HG02642 (cell line): ENCODE measurements at regions not wholly inside any gene's neighbourhood (a gene's known extent, or its start where the extent isn't known, plus 50 kb on each side); places are given as distances from the start of the nearest gene placed in this dataset.
"Not testable (repeated sequence)": the region's sequence is repeated elsewhere in the genome, so short reads cannot be mapped to it uniquely, and the experiment has no call there.

Experiments
- ATAC-seq: cut with Tn5 transposase; IDR thresholded peaks from one replicate; pipeline ENCODE4 v1.9.1; 2021; ENCODE audit warnings: mild to moderate bottlenecking; ENCODE audit not compliant: unreplicated experiment, poor library complexity

- ATAC-seq = no peak
These were observed 143.5 kb upstream of the GHITM start for GRCh38 chr10:83995738-83996331.

DNA sequence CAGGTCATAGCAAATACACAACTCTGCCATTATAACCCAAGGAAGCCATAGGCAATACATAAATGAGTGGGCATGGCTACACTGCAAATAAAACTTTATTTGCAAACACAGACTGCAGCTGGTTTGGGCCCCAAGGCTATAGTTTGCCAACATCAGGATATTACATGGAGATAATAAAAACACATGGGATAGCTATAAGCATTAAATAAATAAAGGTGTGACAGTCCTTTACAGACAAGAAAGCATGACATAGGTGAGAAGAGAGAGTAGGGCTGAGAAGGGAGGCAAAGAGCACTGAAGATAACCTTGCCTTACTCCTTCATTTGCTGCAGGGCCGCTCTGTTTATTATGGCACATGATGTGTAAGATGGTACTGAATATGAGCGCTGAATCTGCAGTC, 135.1 kb upstream of the GHITM start:
- ATAC-seq = no peak

GRCh38 chr10:84005403-84005802, 133.9 kb upstream of the GHITM start:
- ATAC-seq = no peak

DNA sequence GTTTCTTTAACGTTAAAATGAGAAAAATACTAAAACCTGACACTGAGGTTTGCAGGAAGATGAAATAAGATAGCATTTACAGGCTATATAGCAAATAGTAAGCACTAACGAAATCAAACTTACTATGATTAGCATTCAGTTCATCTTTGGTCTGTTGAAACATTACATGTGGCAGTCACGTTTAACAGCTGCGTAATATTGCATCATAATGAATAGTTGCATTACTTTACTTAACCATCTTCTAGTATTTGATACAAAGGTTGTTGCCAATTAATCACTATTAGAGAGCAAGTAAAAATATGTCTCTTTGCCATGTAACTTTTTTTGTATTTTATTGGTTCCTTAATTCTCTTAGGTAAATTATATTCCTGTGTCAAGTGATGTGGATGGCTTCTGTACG, 131.8 kb upstream of the GHITM start:
- no peak for ATAC-seq

- ATAC-seq = peak; percentile 62
These were observed 130.4 kb upstream of the GHITM start for GRCh38 chr10:84008878-84009277.

DNA sequence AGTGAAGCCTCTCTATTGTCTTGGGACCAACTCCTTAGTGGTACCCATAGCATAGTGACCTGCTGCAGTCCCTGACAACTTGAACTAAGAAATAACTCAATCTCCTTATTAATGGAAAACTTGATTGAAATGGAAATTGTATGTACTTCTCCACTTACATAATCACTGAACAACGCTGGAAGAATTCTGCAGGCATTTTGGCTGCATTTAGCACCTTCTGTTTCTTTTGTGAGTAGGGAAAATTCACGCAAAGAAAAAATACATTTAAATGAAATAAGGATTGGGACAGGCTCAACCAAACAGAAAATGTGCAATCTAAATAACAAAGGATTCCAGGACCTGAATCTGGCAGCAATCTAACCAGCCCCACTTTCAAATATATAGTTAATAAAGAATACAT, 126.9 kb upstream of the GHITM start:
- ATAC-seq = no peak

GRCh38 chr10:84012831-84013458, 126.4 kb upstream of the GHITM start:
- ATAC-seq = peak; percentile 99

DNA sequence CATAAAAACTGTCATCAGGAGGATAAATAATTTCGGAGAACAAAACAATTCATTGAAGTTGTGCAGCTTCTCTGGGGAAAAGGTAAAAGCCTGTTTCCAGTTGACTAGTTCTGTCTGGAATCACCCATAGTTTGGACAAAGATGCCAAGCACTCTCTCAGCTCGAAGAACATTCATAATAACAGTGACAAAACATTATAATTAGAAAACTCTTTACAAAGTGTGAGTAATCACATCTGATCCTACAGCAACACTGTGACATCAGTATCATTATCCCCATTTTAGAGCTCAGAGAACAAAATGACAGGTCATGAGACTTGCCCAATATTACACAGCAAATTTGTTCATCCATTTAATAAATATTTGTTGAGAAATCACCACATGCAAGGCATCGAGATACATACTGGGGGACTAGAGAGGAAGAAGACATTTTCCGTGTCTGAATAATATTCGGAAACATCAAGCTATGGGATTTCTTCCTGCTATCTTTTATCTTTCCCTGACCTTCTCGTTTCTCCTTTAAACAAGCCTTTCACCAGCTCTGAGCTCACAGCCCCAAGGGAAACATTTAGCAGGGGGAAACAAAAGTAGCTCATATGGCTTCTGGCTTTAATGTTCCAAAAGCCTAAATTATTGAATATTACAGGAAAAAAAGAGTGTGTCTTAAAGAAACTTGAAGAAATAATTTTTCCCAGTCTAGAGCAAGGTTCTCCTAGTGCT, 123.3 kb upstream of the GHITM start:
- no peak for ATAC-seq

DNA sequence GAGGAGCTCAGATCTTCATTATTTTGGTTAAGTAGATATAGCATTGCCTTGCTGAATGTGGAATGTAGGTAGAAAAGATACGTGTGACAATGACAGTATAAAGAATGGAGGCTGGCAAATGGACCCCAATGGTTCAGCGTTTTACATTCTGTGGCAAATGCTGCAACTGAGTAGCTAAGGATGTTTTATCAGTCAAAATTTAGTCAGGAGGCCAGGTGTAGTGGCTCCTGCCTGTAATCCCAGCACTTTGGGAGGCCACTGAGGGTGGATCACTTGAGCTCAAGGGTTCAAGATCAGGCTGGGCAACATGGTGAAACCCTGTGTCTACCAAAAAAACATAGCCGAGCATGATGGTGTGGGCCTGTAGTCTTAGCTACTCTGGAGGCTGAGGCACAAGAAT, 120.5 kb upstream of the GHITM start:
- ATAC-seq = no peak

DNA sequence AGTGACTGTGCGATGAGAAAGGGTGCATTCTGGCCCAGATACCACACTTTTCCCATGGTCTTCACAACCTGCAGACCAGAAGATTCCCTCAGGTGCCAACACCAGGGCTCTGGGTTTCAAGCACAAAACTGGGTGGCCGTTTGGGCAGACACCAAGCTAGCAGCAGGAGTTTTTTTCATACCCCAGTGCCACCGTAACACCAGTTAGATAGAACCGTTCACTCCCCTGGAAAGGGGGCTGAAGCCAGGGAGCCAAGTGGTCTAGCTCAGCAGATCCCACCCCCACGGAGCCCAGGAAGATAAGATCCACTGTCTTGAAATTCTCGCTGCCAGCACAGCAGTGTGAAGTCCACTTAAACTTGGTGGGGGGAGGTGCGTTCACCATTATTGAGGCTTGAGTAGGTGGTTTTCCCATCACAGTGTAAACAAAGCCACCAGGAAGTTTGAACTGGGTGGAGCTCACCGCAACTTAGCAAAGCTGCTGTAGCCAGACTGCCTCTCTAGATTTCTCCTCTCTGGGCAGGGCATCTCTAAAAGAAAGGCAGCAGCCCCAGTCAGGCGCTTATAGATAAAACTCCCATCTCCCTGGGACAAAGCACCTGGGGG, 119.4 kb upstream of the GHITM start:
- ATAC-seq = not testable (repeated sequence)

DNA sequence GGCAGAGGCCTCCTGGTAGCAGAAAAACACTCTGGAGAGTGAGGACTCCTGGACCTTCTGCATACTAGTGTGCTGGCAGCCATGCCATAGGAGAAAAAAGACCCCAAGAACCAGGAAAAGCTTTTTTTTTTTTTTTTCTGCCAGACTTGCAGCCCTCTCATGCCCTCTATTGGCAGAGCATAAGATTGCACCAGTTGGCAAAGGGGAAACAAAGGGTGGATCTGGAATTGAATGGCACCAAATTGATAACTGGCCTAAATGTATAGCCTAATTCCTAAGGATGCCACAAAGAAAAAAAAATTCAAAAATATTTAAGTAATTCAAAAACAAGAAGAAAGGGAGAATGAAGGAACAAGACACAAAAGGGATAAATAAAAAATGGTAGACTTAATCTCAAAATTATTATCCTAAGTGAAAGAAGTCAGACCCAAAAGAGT, 112.5 kb upstream of the GHITM start:
- no peak for ATAC-seq

DNA sequence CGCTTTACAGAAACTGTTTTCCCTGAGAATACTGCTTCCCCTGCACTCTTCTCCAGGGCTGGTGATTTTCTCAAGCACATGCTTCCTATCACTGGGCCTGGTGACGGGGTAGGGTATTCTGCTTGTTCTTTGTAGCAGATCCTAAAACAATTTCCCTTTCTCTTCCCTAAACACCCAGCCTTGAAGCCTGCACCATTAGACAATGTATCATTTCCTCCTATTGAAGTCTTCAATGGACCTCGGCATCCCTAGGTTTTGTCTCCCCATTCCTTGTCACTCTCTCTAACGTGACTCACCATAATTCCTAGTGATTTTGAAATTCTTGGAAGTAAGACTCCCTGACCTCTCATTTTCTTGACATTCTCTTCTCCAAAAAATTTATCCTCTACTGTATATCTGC, 109.5 kb upstream of the GHITM start:
- ATAC-seq = no peak

- no peak for ATAC-seq
These were observed 101.3 kb upstream of the GHITM start for GRCh38 chr10:84038035-84038434.

GRCh38 chr10:84039957-84040356, 99.4 kb upstream of the GHITM start:
- no peak for ATAC-seq

GRCh38 chr10:84047258-84048010, 91.9 kb upstream of the GHITM start:
- ATAC-seq = no peak

- no peak for ATAC-seq
These were observed 89.7 kb upstream of the GHITM start for GRCh38 chr10:84049645-84050011.

DNA sequence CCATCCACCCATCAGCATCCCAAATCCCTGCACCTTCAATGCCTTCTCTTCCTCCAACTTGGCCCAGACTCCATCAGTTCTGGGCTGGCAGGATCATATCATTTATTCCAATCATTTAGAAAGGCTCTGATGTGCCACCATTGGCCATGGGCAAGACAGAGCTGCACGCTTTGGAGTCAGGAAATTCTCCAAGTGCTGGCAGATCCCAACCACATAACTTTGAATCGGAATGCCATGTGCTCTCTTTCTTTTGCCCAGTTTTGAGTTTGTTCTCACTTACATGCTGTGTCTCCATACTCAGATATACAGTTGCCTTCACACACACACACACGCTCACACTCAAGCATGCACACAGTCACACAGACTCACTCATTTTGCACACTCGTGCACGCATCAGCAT, 85.7 kb upstream of the GHITM start:
- no peak for ATAC-seq

DNA sequence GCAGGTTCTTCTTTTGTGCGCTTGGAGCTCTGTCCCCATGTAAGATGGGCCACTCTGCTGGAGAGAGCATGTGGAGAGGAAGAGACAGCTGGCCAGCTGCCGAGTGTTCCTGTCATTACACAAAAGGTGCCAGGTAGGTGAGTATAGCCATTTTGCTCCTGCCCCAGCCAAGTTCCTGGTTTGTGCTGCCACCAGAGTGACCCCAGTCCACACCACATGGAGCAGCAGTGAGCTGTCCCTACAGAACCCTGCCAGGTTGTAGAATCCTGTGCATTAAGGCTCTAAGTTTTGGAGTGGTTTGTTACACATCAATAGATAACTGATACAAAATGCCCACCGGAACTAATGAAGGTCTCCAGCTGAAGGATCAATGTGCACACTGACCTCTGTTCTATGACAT, 84.6 kb upstream of the GHITM start:
- ATAC-seq = no peak

- ATAC-seq = no peak
These were observed 79.8 kb upstream of the GHITM start for GRCh38 chr10:84059526-84059925.

GRCh38 chr10:84063440-84063839, 75.9 kb upstream of the GHITM start:
- no peak for ATAC-seq
